ENCODE measurements at regions not wholly inside any gene's neighbourhood (a gene's known extent, or its start where the extent isn't known, plus 50 kb on each side); places are given as distances from the start of the nearest gene placed in this dataset.

GRCh38 chr13:83753912-83754624, 128.2 kb downstream of the SLITRK1 start:
- Histone ChIP-seq H3K27me3 (no peaks in the 10 kb centered on the region), H3K36me3 (no peaks in the 10 kb centered on the region), H3K4me3 (no peak overlapping the region), H3K27ac (no peak overlapping the region), H3K4me1 (no peaks in the 10 kb centered on the region), H3K9me3 (no peaks in the 10 kb centered on the region)
- intact Hi-C loops (cut with DNase I): no loop called here
- TF ChIP-seq, protein P1, sequence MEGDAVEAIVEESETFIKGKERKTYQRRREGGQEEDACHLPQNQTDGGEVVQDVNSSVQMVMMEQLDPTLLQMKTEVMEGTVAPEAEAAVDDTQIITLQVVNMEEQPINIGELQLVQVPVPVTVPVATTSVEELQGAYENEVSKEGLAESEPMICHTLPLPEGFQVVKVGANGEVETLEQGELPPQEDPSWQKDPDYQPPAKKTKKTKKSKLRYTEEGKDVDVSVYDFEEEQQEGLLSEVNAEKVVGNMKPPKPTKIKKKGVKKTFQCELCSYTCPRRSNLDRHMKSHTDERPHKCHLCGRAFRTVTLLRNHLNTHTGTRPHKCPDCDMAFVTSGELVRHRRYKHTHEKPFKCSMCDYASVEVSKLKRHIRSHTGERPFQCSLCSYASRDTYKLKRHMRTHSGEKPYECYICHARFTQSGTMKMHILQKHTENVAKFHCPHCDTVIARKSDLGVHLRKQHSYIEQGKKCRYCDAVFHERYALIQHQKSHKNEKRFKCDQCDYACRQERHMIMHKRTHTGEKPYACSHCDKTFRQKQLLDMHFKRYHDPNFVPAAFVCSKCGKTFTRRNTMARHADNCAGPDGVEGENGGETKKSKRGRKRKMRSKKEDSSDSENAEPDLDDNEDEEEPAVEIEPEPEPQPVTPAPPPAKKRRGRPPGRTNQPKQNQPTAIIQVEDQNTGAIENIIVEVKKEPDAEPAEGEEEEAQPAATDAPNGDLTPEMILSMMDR (IDR thresholded peaks at IDR 0.05): no peak
- DNase-seq (no peak), ATAC-seq (no peak)

DNA sequence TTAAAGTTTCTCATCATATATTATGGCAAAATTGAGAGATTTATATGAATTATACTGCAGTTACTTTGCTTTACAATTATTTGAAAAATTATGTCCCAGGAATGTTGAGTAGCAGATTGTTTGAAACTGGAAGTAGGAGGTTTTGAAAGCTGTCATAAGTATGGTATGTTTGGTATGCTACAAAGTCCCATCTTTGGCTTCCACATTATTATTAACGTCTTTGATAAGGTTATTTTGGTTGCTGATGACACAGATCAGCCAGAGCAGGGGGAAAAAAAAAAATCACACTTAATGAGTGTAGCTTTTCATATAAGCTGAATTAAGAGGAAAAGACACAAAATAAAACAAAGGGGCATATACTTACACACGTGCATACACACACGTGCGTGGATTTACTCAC, 130.1 kb downstream of the SLITRK1 start:
- no peaks in the 10 kb centered on the region for H3K9me3 ChIP-seq
- no peaks in the 10 kb centered on the region for H3K4me1 ChIP-seq
- H3K36me3 ChIP-seq: no peaks in the 10 kb centered on the region
- TF ChIP-seq, protein P1 (IDR thresholded peaks at IDR 0.05): no peak
- no peaks in the 10 kb centered on the region for H3K27me3 ChIP-seq
- H3K4me3 ChIP-seq: no peak overlapping the region
- intact Hi-C loops (cut with DNase I): no loop called here
- ATAC-seq (no peak), DNase-seq (no peak)
- H3K27ac ChIP-seq: no peak overlapping the region

GRCh38 chr13:83740622-83741021, 141.7 kb downstream of the SLITRK1 start:
- intact Hi-C loops (cut with DNase I): no loop called here
- TF ChIP-seq, protein P1 (IDR thresholded peaks at IDR 0.05): no peak
- H3K4me1 ChIP-seq: no peaks in the 10 kb centered on the region
- no peaks in the 10 kb centered on the region for H3K27me3 ChIP-seq
- H3K36me3 ChIP-seq: no peaks in the 10 kb centered on the region
- no peak overlapping the region for H3K27ac ChIP-seq
- H3K4me3 ChIP-seq: no peak overlapping the region
- no peaks in the 10 kb centered on the region for H3K9me3 ChIP-seq
- no peak for ATAC-seq
- DNase-seq: no peak

- no peak overlapping the region for H3K27ac ChIP-seq
- intact Hi-C loops (cut with DNase I): no loop called here
- no peaks in the 10 kb centered on the region for H3K27me3 ChIP-seq
- TF ChIP-seq, protein P1 (IDR thresholded peaks at IDR 0.05): no peak
- no peaks in the 10 kb centered on the region for H3K36me3 ChIP-seq
- H3K4me3 ChIP-seq: no peak overlapping the region
- no peaks in the 10 kb centered on the region for H3K9me3 ChIP-seq
- DNase-seq: no peak
- H3K4me1 ChIP-seq: no peaks in the 10 kb centered on the region
- ATAC-seq: no peak
These were observed 143.9 kb downstream of the SLITRK1 start for GRCh38 chr13:83738407-83738806.

DNA sequence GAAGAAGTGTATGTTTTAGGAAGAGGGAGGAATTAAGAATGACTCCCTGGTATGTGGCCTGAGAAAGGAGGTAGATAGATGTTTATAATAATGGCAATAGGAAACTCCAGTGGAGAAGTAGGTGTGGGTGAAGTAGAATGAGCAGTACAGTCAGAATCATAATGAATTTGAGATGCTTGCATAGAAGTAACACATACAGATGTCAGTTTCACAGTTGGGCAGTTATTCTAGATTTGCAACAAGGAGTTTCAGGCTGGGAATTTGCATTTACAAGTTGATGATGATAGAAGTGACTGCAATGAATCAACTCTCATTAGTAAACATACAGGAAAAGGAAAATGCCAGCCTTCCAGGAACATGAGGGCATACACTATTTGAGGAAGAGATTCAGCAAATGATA, 149.0 kb downstream of the SLITRK1 start:
- DNase-seq: no peak
- intact Hi-C loops (cut with DNase I): no loop called here

More for the DNA sequence above, 149.0 kb downstream of the SLITRK1 start:
- H3K27ac ChIP-seq: no peak overlapping the region
- no peaks in the 10 kb centered on the region for H3K36me3 ChIP-seq
- H3K4me1 ChIP-seq: no peaks in the 10 kb centered on the region
- ATAC-seq: no peak
- TF ChIP-seq, protein P1 (IDR thresholded peaks at IDR 0.05): no peak
- no peaks in the 10 kb centered on the region for H3K27me3 ChIP-seq
- no peaks in the 10 kb centered on the region for H3K9me3 ChIP-seq
- H3K4me3 ChIP-seq: no peak overlapping the region
